Coronary artery (tissue), 2 donors: ENCODE measurements at regions not wholly inside any gene's neighbourhood (a gene's known extent, or its start where the extent isn't known, plus 50 kb on each side); places are given as distances from the start of the nearest gene placed in this dataset.

Source experiments
- DNase-seq: peaks from one replicate; pipeline ENCODE4 v3.0.0-alpha.2; 2017; ENCODE audit warnings: low spot score
- H3K27ac ChIP-seq, 2 donors: fragments of 200-600 bp; sonication (generic); one replicate each; pipeline ENCODE4 v1.5.1; 2016 to 2019
- H3K4me3 ChIP-seq: fragments of 200-600 bp; sonication (generic); 2 replicates; pipeline ENCODE4 v1.5.1; 2016; ENCODE audit warnings: mild to moderate bottlenecking, moderate library complexity
- CTCF ChIP-seq: fragments of 200-600 bp; sonication (generic); IDR thresholded peaks from one replicate; pipeline ENCODE4 v1.5.1; 2019; ENCODE audit warnings: antibody characterized with exemption

- TF ChIP-seq CTCF, result no peak
- no peak overlapping the region for H3K27ac ChIP-seq
- DNase-seq, result no peak
- H3K4me3 ChIP-seq, result no peak overlapping the region
These were observed 150.3 kb upstream of the SLC24A2 start for GRCh38 chr9:19938990-19939733.

GRCh38 chr9:19937121-19937520 lies 148.3 kb upstream of the SLC24A2 start:
- no peak for TF ChIP-seq CTCF
- DNase-seq, result no peak
- H3K27ac ChIP-seq, result no peak overlapping the region
- H3K4me3 ChIP-seq, result no peak overlapping the region

- H3K4me3 ChIP-seq, result no peak overlapping the region
- no peak overlapping the region for H3K27ac ChIP-seq
These were observed 147.8 kb upstream of the SLC24A2 start for GRCh38 chr9:19936598-19936997.

GRCh38 chr9:19935422-19935821 lies 146.6 kb upstream of the SLC24A2 start:
- H3K27ac ChIP-seq, result no peak overlapping the region
- no peak for TF ChIP-seq CTCF
- no peak overlapping the region for H3K4me3 ChIP-seq
- DNase-seq, result no peak

More at GRCh38 chr9:19936598-19936997, 147.8 kb upstream of the SLC24A2 start:
- no peak for DNase-seq
- TF ChIP-seq CTCF, result no peak

- H3K27ac ChIP-seq, result no peak overlapping the region
- H3K4me3 ChIP-seq, result peak overlapping the region; percentile 72
- TF ChIP-seq CTCF, result no peak
- DNase-seq, result no peak
These were observed 145.5 kb upstream of the SLC24A2 start for GRCh38 chr9:19934301-19934871.

- no peak for TF ChIP-seq CTCF
- no peak for DNase-seq
- no peak overlapping the region for H3K27ac ChIP-seq
- no peak overlapping the region for H3K4me3 ChIP-seq
These were observed 142.5 kb upstream of the SLC24A2 start for GRCh38 chr9:19931098-19931890.
